H1 (cell line): ENCODE measurements at regions not wholly inside any gene's neighbourhood (a gene's known extent, or its start where the extent isn't known, plus 50 kb on each side); places are given as distances from the start of the nearest gene placed in this dataset.

ENCODE experiments used
- CTCF ChIA-PET: fragments of 300-600 bp; sonication (Branson Sonifier 250); formaldehyde crosslinking; loops from one replicate; lab custom pipeline; 2021; ENCODE audit not compliant: partially characterized antibody; lab: Charles Lee
- POLR2A ChIA-PET: fragments of 300-600 bp; sonication (Branson Sonifier 250); formaldehyde crosslinking; loops from one replicate; lab custom pipeline; 2021; ENCODE audit warnings: inconsistent platforms; ENCODE audit not compliant: partially characterized antibody; lab: Charles Lee
- DNase-seq, 2 experiments: peaks; one replicate each; pipeline versions ENCODE4 v3.0.0 to v3.0.0-alpha.2; 2010 to 2022; ENCODE audit warnings: low spot score in 2 of 2, low read depth in 1 of 2, mixed read lengths in 1 of 2
- FAIRE-seq: peaks from 2 replicates; lab custom pipeline; 2011; peaks lifted over from hg19 to GRCh38; lab: Jason Lieb, UNC
- H2AFZ ChIP-seq: 2 replicates; pipeline ENCODE4 v1.8.1; 2012; ENCODE audit warnings: low read length, inconsistent platforms
- H2AK5ac ChIP-seq: 2 replicates; pipeline ENCODE4 v1.6.1; 2013; ENCODE audit warnings: low read depth, low read length
- H2BK120ac ChIP-seq: replicated peaks from 2 replicates; pipeline ENCODE3; 2013; ENCODE audit warnings: low read depth, low read length, inconsistent platforms
- H2BK12ac ChIP-seq: 2 replicates; pipeline ENCODE4 v1.6.1; 2013; ENCODE audit warnings: low read depth, low read length
- H2BK15ac ChIP-seq: 2 replicates; pipeline ENCODE4 v1.6.1; 2013; ENCODE audit warnings: low read length
- H2BK20ac ChIP-seq: 2 replicates; pipeline ENCODE4 v1.6.1; 2013; ENCODE audit warnings: low read length
- H2BK5ac ChIP-seq: 2 replicates; pipeline ENCODE4 v1.6.1; 2013; ENCODE audit warnings: low read depth, low read length
- H3K14ac ChIP-seq: 2 replicates; pipeline ENCODE4 v1.6.1; 2013; ENCODE audit warnings: inconsistent platforms; ENCODE audit not compliant: insufficient read length
- H3K18ac ChIP-seq: 2 replicates; pipeline ENCODE4 v1.6.1; 2013; ENCODE audit warnings: low read length; ENCODE audit errors: extremely low read depth
- H3K23ac ChIP-seq: 2 replicates; pipeline ENCODE4 v1.6.1; 2013; ENCODE audit warnings: inconsistent platforms; ENCODE audit not compliant: insufficient read length
- H3K23me2 ChIP-seq: 2 replicates; pipeline ENCODE4 v1.6.1; 2013; ENCODE audit warnings: low read depth, low read length
- H3K27ac ChIP-seq: 2 replicates; pipeline ENCODE4 v1.6.1; 2011; ENCODE audit warnings: low read depth, low read length, inconsistent platforms
- H3K27me3 ChIP-seq, 4 experiments: replicated peaks in 1 of 4; 1 replicate in 1 of 4; 2 replicates in 3 of 4; pipeline versions ENCODE4 v1.6.1 to v1.8.1; 2011 to 2013; ENCODE audit warnings: low read length in 3 of 4, mild to moderate bottlenecking in 3 of 4, inconsistent platforms in 2 of 4, mixed read lengths in 2 of 4, moderate library complexity in 1 of 4; ENCODE audit not compliant: control insufficient read depth in 3 of 4, insufficient read depth in 3 of 4; ENCODE audit errors: extremely low read depth in 1 of 4
- H3K36me3 ChIP-seq, 4 experiments: 2 replicates each; pipeline versions ENCODE4 v1.6.1 to v1.8.1; 2011 to 2013; ENCODE audit warnings: mild to moderate bottlenecking in 4 of 4, low read length in 3 of 4, moderate library complexity in 2 of 4, control low read depth in 1 of 4, inconsistent platforms in 1 of 4; ENCODE audit not compliant: insufficient read depth in 4 of 4, control insufficient read depth in 2 of 4
- H3K4ac ChIP-seq: replicated peaks from 2 replicates; pipeline ENCODE3; 2013; ENCODE audit warnings: low read length, low read depth, mixed read lengths, inconsistent platforms; ENCODE audit not compliant: insufficient read length
- H3K4me1 ChIP-seq, 4 experiments: replicated peaks in 1 of 4; 1 replicate in 1 of 4; 2 replicates in 3 of 4; pipeline versions ENCODE4 v1.6.1 to v1.8.1; 2011 to 2013; ENCODE audit warnings: low read length in 3 of 4, inconsistent platforms in 2 of 4, mixed read lengths in 1 of 4; ENCODE audit not compliant: insufficient read depth in 4 of 4, control insufficient read depth in 3 of 4
- H3K4me2 ChIP-seq, 2 experiments: 2 replicates each; pipeline versions ENCODE4 v1.6.1 to v1.8.1; 2011 to 2013; ENCODE audit warnings: low read depth in 2 of 2, low read length in 2 of 2, control low read depth in 1 of 2, inconsistent platforms in 1 of 2, mild to moderate bottlenecking in 1 of 2; ENCODE audit not compliant: insufficient read depth in 1 of 2
- H3K4me3 ChIP-seq, 4 experiments: fragments of 200-600, 300-600 bp in 1 of 4; sonication (generic), shearing (Covaris generic), sonication (Bioruptor Twin) in 1 of 4; 2 replicates each; pipeline versions ENCODE4 v1.5.1 to v1.8.1; 2011 to 2016; ENCODE audit warnings: low read length in 4 of 4, low read depth in 3 of 4, control low read depth in 2 of 4, inconsistent platforms in 2 of 4, mild to moderate bottlenecking in 2 of 4, mixed read lengths in 1 of 4, moderate library complexity in 1 of 4; ENCODE audit not compliant: insufficient read depth in 2 of 4; ENCODE audit errors: extremely low read depth in 1 of 4
- H3K56ac ChIP-seq: replicated peaks from 2 replicates; pipeline ENCODE3; 2013; ENCODE audit warnings: low read depth, mild to moderate bottlenecking, mixed read lengths, low read length, inconsistent platforms; ENCODE audit not compliant: insufficient read length
- H3K79me1 ChIP-seq: 2 replicates; pipeline ENCODE4 v1.6.1; 2013; ENCODE audit warnings: low read depth, low read length, control low read depth
- H3K79me2 ChIP-seq, 2 experiments: 2 replicates each; pipeline versions ENCODE4 v1.6.1 to v1.8.1; 2012 to 2013; ENCODE audit warnings: low read length in 2 of 2, mild to moderate bottlenecking in 2 of 2, inconsistent platforms in 1 of 2; ENCODE audit not compliant: insufficient read depth in 2 of 2, control insufficient read depth in 1 of 2
- H3K9ac ChIP-seq, 4 experiments: replicated peaks in 1 of 4; 1 replicate in 1 of 4; 2 replicates in 3 of 4; pipeline versions ENCODE4 v1.6.1 to v1.8.1; 2011 to 2013; ENCODE audit warnings: low read depth in 3 of 4, low read length in 3 of 4, control low read depth in 2 of 4, mild to moderate bottlenecking in 2 of 4, moderate library complexity in 2 of 4, inconsistent platforms in 1 of 4; ENCODE audit errors: extremely low read depth in 1 of 4
- H3K9me3 ChIP-seq, 2 experiments: 2 replicates each; pipeline versions ENCODE4 v1.6.1 to v1.8.1; 2012 to 2013; ENCODE audit warnings: mild to moderate bottlenecking in 2 of 2, moderate library complexity in 2 of 2, control low read depth in 1 of 2, inconsistent platforms in 1 of 2, low read depth in 1 of 2, low read length in 1 of 2, mixed read lengths in 1 of 2; ENCODE audit not compliant: insufficient read depth in 2 of 2
- H4K20me1 ChIP-seq, 2 experiments: replicated peaks in 1 of 2; 2 replicates each; pipeline versions ENCODE3 to v1.8.1; 2011 to 2013; ENCODE audit warnings: inconsistent platforms in 2 of 2, low read length in 2 of 2, mild to moderate bottlenecking in 1 of 2; ENCODE audit not compliant: insufficient read depth in 2 of 2, control insufficient read depth in 1 of 2
- H4K5ac ChIP-seq: 2 replicates; pipeline ENCODE4 v1.6.1; 2013; ENCODE audit warnings: low read length, low read depth, mixed read lengths, inconsistent platforms; ENCODE audit not compliant: insufficient read length
- H4K8ac ChIP-seq: 2 replicates; pipeline ENCODE4 v1.8.0; 2013; ENCODE audit warnings: mild to moderate bottlenecking, moderate library complexity, low read length, inconsistent platforms; ENCODE audit not compliant: insufficient read depth; ENCODE audit errors: extremely low read depth
- H4K91ac ChIP-seq: replicated peaks from 2 replicates; pipeline ENCODE3; 2013; ENCODE audit warnings: low read length, mixed read lengths, inconsistent platforms; ENCODE audit not compliant: insufficient read length
- CEBPB ChIP-seq: IDR thresholded peaks from 2 replicates; pipeline ENCODE4 v1.6.1; 2012; ENCODE audit warnings: low read depth, low read length
- KDM4A ChIP-seq: IDR thresholded peaks from one replicate; pipeline ENCODE4 v1.7.1; 2012; ENCODE audit warnings: low read depth, mild to moderate bottlenecking, moderate library complexity, low read length, inconsistent platforms; ENCODE audit not compliant: severe bottlenecking
- KDM5A ChIP-seq: fragments of 200-600 bp; IDR thresholded peaks from 2 replicates; pipeline ENCODE4 v1.7.1; 2012; ENCODE audit warnings: mild to moderate bottlenecking, low read length, inconsistent platforms, mixed read lengths
- WGBS, 2 experiments: shearing (Covaris generic) in 1 of 2; methylation state at CpG; one replicate each; pipeline versions ENCODE4 v1.1.6 to v1.1.7; 2013 to 2015; ENCODE audit warnings: low lambda C conversion rate in 2 of 2, mixed read lengths in 2 of 2, inconsistent platforms in 1 of 2, low coverage in 1 of 2, missing lambda C conversion rate in 1 of 2; ENCODE audit not compliant: insufficient replicate concordance in 2 of 2, insufficient coverage in 1 of 2, insufficient read length in 1 of 2; ENCODE audit errors: extremely low coverage in 1 of 2, missing lambda C conversion rate in 1 of 2; 5-methylcytosine and 5-hydroxymethylcytosine counted together
- TF ChIP-seq, protein P1 (sequence below): IDR thresholded peaks from 2 replicates; pipeline ENCODE4 v1.6.1; 2012; ENCODE audit warnings: inconsistent platforms

DNA sequence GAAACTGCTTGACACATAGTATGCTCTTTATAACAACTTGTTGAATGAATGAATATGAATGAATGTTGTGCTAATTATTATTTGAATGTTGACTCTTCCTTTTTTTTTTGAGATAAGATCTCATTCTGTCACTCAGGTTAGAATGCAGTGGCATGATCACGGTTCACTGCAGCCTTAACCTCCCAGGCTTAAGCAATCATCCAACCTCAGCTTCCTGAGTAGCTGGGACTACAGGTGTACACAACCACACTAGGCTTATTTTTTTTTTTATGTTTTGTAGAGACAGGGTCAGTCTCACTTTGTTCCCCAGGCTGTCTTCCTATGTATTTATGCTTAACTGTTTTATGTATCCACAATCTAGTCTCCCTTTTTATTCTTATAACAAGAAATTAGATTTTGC is 114.7 kb upstream of the WDFY3 start:
- FAIRE-seq (no peak), DNase-seq (no peak)
- Histone ChIP-seq H4K20me1 (no peaks in the 10 kb centered on the region), H2BK15ac (no peak overlapping the region), H3K79me1 (no peaks in the 10 kb centered on the region), H2AK5ac (no peak overlapping the region), H3K4me1 (no peaks in the 10 kb centered on the region), H3K18ac (no peak overlapping the region), H2BK5ac (no peak overlapping the region), H2BK20ac (no peak overlapping the region), H4K8ac (no peak overlapping the region), H4K91ac (no peak overlapping the region), H3K23me2 (no peaks in the 10 kb centered on the region), H4K5ac (no peak overlapping the region), H2AFZ (no peak overlapping the region), H3K9ac (no peak overlapping the region), H3K4me2 (no peak overlapping the region), H3K27ac (no peak overlapping the region), H3K27me3 (no peaks in the 10 kb centered on the region), H2BK12ac (no peak overlapping the region), H3K4me3 (no peak overlapping the region), H2BK120ac (no peak overlapping the region), H3K9me3 (0 out of 4 replicates have a peak, but pooled peaks cover 0 to 5% of the 10 kb centered on the region in 2 experiments), H3K23ac (no peak overlapping the region), H3K4ac (no peak overlapping the region), H3K79me2 (no peaks in the 10 kb centered on the region), H3K14ac (no peak overlapping the region), H3K56ac (no peak overlapping the region), H3K36me3 (no peaks in the 10 kb centered on the region)
- CTCF ChIA-PET: no interaction called here
- POLR2A ChIA-PET: no interaction called here
- WGBS, 2 experiments: 100% methylated on average over 1 of the region's 1 CpG; no CpG with 5 or more reads in 1 of the 2 experiments
- TF ChIP-seq KDM4A (no peak), KDM5A (no peak), CEBPB (no peak)
- TF ChIP-seq, protein P1, sequence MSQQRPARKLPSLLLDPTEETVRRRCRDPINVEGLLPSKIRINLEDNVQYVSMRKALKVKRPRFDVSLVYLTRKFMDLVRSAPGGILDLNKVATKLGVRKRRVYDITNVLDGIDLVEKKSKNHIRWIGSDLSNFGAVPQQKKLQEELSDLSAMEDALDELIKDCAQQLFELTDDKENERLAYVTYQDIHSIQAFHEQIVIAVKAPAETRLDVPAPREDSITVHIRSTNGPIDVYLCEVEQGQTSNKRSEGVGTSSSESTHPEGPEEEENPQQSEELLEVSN: no peak
